Nephron (organoid): ENCODE measurements at regions not wholly inside any gene's neighbourhood (a gene's known extent, or its start where the extent isn't known, plus 50 kb on each side); places are given as distances from the start of the nearest gene placed in this dataset.

Source experiments
- H3K27ac Mint-ChIP-seq, 3 experiments: 2 replicates each; pipeline ENCODE4 v1.8.0; 2020; ENCODE audit warnings: mixed read lengths in 3 of 3, mild to moderate bottlenecking in 2 of 3, moderate library complexity in 1 of 3
- H3K27me3 Mint-ChIP-seq: 2 replicates; pipeline ENCODE4 v1.8.0; 2021; ENCODE audit warnings: low read depth, mild to moderate bottlenecking, moderate library complexity, mixed read lengths
- H3K36me3 Mint-ChIP-seq: 2 replicates; pipeline ENCODE4 v1.8.0; 2020; ENCODE audit warnings: low read depth, mixed read lengths
- H3K4me1 Mint-ChIP-seq: 2 replicates; pipeline ENCODE4 v1.8.0; 2020; ENCODE audit warnings: mixed read lengths
- H3K4me3 Mint-ChIP-seq, 3 experiments: 2 replicates each; pipeline ENCODE4 v1.8.0; 2020; ENCODE audit warnings: mild to moderate bottlenecking in 3 of 3, mixed read lengths in 3 of 3, moderate library complexity in 2 of 3
- H3K9me3 Mint-ChIP-seq: 2 replicates; pipeline ENCODE4 v1.8.0; 2020; ENCODE audit warnings: mixed read lengths
- CTCF ChIP-seq, 3 experiments: fragments of 200-600 bp; sonication (generic); IDR thresholded peaks; one replicate each; pipeline ENCODE4 v1.5.0; 2021; ENCODE audit warnings: antibody characterized with exemption in 3 of 3; ENCODE audit not compliant: unreplicated experiment in 3 of 3

GRCh38 chr5:88094403-88094802, 174.2 kb downstream of the TMEM161B start:
- Mint-ChIP-seq H3K36me3 (no peaks in the 10 kb centered on the region), H3K4me1 (no peaks in the 10 kb centered on the region)
- TF ChIP-seq CTCF (IDR thresholded peaks at IDR 0.05; ENCODE audit: unreplicated experiment in 3 of 3) = no peak

GRCh38 chr5:88093765-88094164, 174.9 kb downstream of the TMEM161B start:
- H3K36me3 Mint-ChIP-seq = no peaks in the 10 kb centered on the region
- H3K4me3 Mint-ChIP-seq = no peak overlapping the region
- no peak for TF ChIP-seq CTCF (IDR thresholded peaks at IDR 0.05; ENCODE audit: unreplicated experiment in 3 of 3)
- H3K4me1 Mint-ChIP-seq = no peaks in the 10 kb centered on the region
- H3K27ac Mint-ChIP-seq = no peak overlapping the region
- H3K27me3 Mint-ChIP-seq = no peaks in the 10 kb centered on the region
- H3K9me3 Mint-ChIP-seq = no peaks in the 10 kb centered on the region

More at GRCh38 chr5:88094403-88094802, 174.2 kb downstream of the TMEM161B start:
- H3K27me3 Mint-ChIP-seq = no peaks in the 10 kb centered on the region
- H3K27ac Mint-ChIP-seq = peak overlapping the region in 1 of 3 experiments; percentile 4
- no peaks in the 10 kb centered on the region for H3K9me3 Mint-ChIP-seq
- H3K4me3 Mint-ChIP-seq = no peak overlapping the region

GRCh38 chr5:88092958-88093605, 175.6 kb downstream of the TMEM161B start:
- Mint-ChIP-seq H3K9me3 (no peaks in the 10 kb centered on the region), H3K27me3 (no peaks in the 10 kb centered on the region), H3K36me3 (no peaks in the 10 kb centered on the region), H3K4me1 (no peaks in the 10 kb centered on the region), H3K4me3 (no peak overlapping the region), H3K27ac (no peak overlapping the region)
- no peak for TF ChIP-seq CTCF (IDR thresholded peaks at IDR 0.05; ENCODE audit: unreplicated experiment in 3 of 3)

GRCh38 chr5:88092358-88092757, 176.3 kb downstream of the TMEM161B start:
- no peaks in the 10 kb centered on the region for H3K9me3 Mint-ChIP-seq
- no peak overlapping the region for H3K4me3 Mint-ChIP-seq
- H3K36me3 Mint-ChIP-seq = no peaks in the 10 kb centered on the region
- H3K4me1 Mint-ChIP-seq = no peaks in the 10 kb centered on the region
- H3K27me3 Mint-ChIP-seq = no peaks in the 10 kb centered on the region
- H3K27ac Mint-ChIP-seq = no peak overlapping the region
- TF ChIP-seq CTCF (IDR thresholded peaks at IDR 0.05; ENCODE audit: unreplicated experiment in 3 of 3) = no peak

GRCh38 chr5:88090506-88090905, 178.1 kb downstream of the TMEM161B start:
- no peaks in the 10 kb centered on the region for H3K9me3 Mint-ChIP-seq
- no peaks in the 10 kb centered on the region for H3K27me3 Mint-ChIP-seq

More at GRCh38 chr5:88090506-88090905, 178.1 kb downstream of the TMEM161B start:
- Mint-ChIP-seq H3K27ac (no peak overlapping the region), H3K4me3 (no peak overlapping the region), H3K36me3 (no peaks in the 10 kb centered on the region), H3K4me1 (no peaks in the 10 kb centered on the region)
- no peak for TF ChIP-seq CTCF (IDR thresholded peaks at IDR 0.05; ENCODE audit: unreplicated experiment in 3 of 3)
